ENCODE measurements at regions not wholly inside any gene's neighbourhood (a gene's known extent, or its start where the extent isn't known, plus 50 kb on each side); places are given as distances from the start of the nearest gene placed in this dataset.

DNA sequence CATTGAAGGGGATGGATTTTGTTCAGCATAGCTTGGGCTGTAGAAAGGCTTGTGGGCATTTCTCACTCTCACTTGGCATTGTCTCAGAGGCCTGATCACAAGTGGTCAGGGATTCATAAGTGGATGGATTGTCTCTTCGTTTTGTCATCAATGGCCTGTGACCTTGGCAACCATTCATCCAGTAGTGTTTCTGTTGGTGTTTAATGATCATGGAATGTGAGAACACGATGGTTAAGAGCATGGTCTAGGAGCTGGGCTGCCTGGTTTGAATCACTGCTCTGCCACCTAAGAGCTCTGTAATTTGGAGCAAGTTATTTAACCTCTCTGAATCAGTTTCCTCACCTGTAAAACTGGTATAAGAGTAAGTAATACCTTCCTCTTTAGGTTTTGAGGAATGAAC lies 430.1 kb upstream of the MEF2C start:
- POLR2A ChIA-PET, result interaction anchor here (0.6 kb wide), 1 partner anchor 11 kb away, joined by 3 read pairs; no protein-coding TSS in a partner anchor
- H3K27me3 ChIP-seq (ENCODE audit: control insufficient read depth, insufficient read depth, low read length), result no peaks in the 10 kb centered on the region
- TF ChIP-seq, protein P1, sequence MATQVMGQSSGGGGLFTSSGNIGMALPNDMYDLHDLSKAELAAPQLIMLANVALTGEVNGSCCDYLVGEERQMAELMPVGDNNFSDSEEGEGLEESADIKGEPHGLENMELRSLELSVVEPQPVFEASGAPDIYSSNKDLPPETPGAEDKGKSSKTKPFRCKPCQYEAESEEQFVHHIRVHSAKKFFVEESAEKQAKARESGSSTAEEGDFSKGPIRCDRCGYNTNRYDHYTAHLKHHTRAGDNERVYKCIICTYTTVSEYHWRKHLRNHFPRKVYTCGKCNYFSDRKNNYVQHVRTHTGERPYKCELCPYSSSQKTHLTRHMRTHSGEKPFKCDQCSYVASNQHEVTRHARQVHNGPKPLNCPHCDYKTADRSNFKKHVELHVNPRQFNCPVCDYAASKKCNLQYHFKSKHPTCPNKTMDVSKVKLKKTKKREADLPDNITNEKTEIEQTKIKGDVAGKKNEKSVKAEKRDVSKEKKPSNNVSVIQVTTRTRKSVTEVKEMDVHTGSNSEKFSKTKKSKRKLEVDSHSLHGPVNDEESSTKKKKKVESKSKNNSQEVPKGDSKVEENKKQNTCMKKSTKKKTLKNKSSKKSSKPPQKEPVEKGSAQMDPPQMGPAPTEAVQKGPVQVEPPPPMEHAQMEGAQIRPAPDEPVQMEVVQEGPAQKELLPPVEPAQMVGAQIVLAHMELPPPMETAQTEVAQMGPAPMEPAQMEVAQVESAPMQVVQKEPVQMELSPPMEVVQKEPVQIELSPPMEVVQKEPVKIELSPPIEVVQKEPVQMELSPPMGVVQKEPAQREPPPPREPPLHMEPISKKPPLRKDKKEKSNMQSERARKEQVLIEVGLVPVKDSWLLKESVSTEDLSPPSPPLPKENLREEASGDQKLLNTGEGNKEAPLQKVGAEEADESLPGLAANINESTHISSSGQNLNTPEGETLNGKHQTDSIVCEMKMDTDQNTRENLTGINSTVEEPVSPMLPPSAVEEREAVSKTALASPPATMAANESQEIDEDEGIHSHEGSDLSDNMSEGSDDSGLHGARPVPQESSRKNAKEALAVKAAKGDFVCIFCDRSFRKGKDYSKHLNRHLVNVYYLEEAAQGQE (IDR thresholded peaks at IDR 0.05; ENCODE audit: insufficient read depth in 1 of 2, low read depth in 2 of 2, low read length in 1 of 2), result no peak
- TF ChIP-seq, protein P2, sequence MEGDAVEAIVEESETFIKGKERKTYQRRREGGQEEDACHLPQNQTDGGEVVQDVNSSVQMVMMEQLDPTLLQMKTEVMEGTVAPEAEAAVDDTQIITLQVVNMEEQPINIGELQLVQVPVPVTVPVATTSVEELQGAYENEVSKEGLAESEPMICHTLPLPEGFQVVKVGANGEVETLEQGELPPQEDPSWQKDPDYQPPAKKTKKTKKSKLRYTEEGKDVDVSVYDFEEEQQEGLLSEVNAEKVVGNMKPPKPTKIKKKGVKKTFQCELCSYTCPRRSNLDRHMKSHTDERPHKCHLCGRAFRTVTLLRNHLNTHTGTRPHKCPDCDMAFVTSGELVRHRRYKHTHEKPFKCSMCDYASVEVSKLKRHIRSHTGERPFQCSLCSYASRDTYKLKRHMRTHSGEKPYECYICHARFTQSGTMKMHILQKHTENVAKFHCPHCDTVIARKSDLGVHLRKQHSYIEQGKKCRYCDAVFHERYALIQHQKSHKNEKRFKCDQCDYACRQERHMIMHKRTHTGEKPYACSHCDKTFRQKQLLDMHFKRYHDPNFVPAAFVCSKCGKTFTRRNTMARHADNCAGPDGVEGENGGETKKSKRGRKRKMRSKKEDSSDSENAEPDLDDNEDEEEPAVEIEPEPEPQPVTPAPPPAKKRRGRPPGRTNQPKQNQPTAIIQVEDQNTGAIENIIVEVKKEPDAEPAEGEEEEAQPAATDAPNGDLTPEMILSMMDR (IDR thresholded peaks at IDR 0.05), result no peak
- TF ChIP-seq SIN3A (IDR thresholded peaks at IDR 0.05; ENCODE audit: borderline replicate concordance, insufficient read depth, low read depth, low read length) (no peak), TCF7L2 (IDR thresholded peaks at IDR 0.05; ENCODE audit: low read depth, low read length) (no peak), POLR2AphosphoS5 (IDR thresholded peaks at IDR 0.05; ENCODE audit: low read depth, low read length) (no peak)
- no peaks in the 10 kb centered on the region for H3K9me3 ChIP-seq (ENCODE audit: control insufficient read depth, insufficient read depth, low read depth, low read length)
- in situ Hi-C loops (cut with HindIII; ENCODE audit: low pct_unique_long_range_greater_than_20kb, low sequenced_read_pairs), result no loop called here
- H3K36me3 ChIP-seq (ENCODE audit: control insufficient read depth, insufficient read depth, low read length), result no peaks in the 10 kb centered on the region
- peak; percentile 52 for DNase-seq (ENCODE audit: low read depth, low spot score)
- H3K4me1 ChIP-seq (ENCODE audit: control insufficient read depth, insufficient read depth, low read length), result no peaks in the 10 kb centered on the region
- BruUV-seq (replicated peaks), result no TSS peak
- intact Hi-C loops (cut with micrococcal nuclease; ENCODE audit: unreplicated experiment), result no loop called here
- H3K27ac ChIP-seq (ENCODE audit: low read length), result no peak overlapping the region
- peak; percentile 83 for ATAC-seq
- no peak overlapping the region for H3K4me3 ChIP-seq (ENCODE audit: low read depth in 2 of 2, low read length in 2 of 2)
- CTCF ChIA-PET, result no interaction called here

DNA sequence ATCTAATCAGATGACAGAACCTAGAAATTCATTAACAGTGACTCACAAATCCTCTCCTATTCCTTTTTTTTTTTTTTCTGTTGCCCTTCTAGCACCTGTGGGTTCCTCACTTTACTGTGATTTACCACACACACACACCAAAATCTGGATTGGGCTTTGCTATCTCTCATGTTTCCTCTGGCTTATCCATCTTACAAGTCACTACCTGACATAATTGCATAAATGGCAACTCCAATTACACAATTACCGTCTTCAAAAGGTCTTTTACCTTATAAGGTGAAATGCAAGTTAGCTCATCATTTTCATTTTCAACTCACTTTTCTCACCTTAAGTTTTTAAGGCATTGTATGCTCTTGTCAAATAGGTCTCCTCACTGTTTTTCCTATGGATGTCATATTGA lies 426.3 kb upstream of the MEF2C start:
- ChIA-PET POLR2A (no interaction called here), CTCF (no interaction called here)
- Histone ChIP-seq H3K9me3 (ENCODE audit: control insufficient read depth, insufficient read depth, low read depth, low read length) (no peaks in the 10 kb centered on the region), H3K36me3 (ENCODE audit: control insufficient read depth, insufficient read depth, low read length) (no peaks in the 10 kb centered on the region), H3K4me3 (ENCODE audit: low read depth in 2 of 2, low read length in 2 of 2) (no peak overlapping the region), H3K4me1 (ENCODE audit: control insufficient read depth, insufficient read depth, low read length) (no peaks in the 10 kb centered on the region), H3K27me3 (ENCODE audit: control insufficient read depth, insufficient read depth, low read length) (no peaks in the 10 kb centered on the region), H3K27ac (ENCODE audit: low read length) (no peak overlapping the region)
- BruUV-seq (replicated peaks), result no TSS peak
- in situ Hi-C loops (cut with HindIII; ENCODE audit: low pct_unique_long_range_greater_than_20kb, low sequenced_read_pairs) (no loop called here), intact Hi-C loops (cut with micrococcal nuclease; ENCODE audit: unreplicated experiment) (no loop called here)
- ATAC-seq (no peak), DNase-seq (ENCODE audit: low read depth, low spot score) (no peak)
- TF ChIP-seq, protein P1 (IDR thresholded peaks at IDR 0.05; ENCODE audit: insufficient read depth in 1 of 2, low read depth in 2 of 2, low read length in 1 of 2), result no peak
